ENCODE measurements at regions not wholly inside any gene's neighbourhood (a gene's known extent, or its start where the extent isn't known, plus 50 kb on each side); places are given as distances from the start of the nearest gene placed in this dataset.

DNA sequence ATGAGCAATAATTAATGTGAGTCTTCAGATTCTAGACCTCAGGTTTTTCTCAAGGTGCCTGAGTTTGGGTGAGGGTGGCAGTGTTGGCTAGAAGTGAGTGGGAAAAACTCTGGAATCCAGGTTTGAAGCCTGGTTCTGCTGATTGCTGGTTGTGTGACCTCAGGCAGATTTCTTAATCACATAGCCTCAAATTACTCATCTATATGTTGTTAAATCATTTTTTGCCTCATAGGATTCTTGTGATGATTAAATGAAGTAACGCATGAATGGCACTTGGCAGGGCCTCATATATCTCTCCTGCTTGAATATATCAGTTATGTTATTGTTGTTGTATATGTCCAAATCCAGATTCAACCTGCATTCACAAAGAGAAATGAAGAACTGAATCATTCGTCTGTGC, 60.5 kb downstream of the NR2F2 start:
- Histone ChIP-seq H3K27me3 (no peaks in the 10 kb centered on the region), H3K9me3 (no peaks in the 10 kb centered on the region), H3K4me3 (replicated peaks in 1 of 3) (no peak overlapping the region), H3K4me1 (no peaks in the 10 kb centered on the region), H3K27ac (no peak overlapping the region), H3K36me3 (no peaks in the 10 kb centered on the region)
- TF ChIP-seq, protein P1, sequence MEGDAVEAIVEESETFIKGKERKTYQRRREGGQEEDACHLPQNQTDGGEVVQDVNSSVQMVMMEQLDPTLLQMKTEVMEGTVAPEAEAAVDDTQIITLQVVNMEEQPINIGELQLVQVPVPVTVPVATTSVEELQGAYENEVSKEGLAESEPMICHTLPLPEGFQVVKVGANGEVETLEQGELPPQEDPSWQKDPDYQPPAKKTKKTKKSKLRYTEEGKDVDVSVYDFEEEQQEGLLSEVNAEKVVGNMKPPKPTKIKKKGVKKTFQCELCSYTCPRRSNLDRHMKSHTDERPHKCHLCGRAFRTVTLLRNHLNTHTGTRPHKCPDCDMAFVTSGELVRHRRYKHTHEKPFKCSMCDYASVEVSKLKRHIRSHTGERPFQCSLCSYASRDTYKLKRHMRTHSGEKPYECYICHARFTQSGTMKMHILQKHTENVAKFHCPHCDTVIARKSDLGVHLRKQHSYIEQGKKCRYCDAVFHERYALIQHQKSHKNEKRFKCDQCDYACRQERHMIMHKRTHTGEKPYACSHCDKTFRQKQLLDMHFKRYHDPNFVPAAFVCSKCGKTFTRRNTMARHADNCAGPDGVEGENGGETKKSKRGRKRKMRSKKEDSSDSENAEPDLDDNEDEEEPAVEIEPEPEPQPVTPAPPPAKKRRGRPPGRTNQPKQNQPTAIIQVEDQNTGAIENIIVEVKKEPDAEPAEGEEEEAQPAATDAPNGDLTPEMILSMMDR (IDR thresholded peaks at IDR 0.05): no peak
- TF ChIP-seq POLR2A (IDR thresholded peaks at IDR 0.05): no peak
- WGBS, 2 donors: 93 to 95% methylated on average over 2 of the region's 2 CpGs
- intact Hi-C loops (cut with DNase I): no loop called here
- DNase-seq: no peak

DNA sequence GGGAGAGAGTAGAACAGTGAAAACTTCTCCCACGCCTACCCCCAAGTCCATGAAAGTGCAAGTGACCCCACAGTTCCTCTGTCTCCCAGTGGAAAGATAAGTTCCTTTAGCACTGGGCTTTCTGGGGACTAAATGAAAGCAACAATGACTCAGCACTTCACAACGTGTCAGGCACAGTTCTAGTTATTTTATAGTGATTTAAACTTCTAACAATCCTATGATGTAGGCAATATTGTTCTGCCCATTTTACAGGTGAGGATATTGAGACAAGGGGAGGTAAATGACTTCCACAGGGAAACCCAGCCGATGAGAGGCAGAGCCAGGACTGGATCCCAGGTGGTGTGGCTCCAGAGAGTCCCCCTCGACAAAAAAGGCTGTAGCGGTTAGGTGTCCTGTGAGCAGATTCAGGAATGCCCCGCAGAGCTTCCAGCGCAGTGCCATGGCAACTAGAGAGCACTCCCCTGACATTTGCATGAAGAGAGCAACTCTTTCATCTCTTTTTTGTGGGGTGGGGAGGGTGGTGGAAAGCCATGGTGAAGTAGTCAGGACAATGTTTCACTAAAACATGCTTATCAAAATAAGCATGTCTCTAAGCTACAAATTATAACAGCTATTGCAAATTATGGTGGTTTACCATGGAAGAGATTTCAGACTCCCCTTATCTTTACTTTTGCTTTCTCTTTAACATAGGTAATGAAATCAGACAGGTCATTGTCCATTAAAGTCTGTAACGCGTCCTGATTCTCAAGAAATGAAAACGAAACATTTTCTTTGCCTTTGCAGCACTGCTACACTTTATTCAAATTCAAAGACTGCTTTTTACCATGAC, 62.1 kb downstream of the NR2F2 start:
- no peak for DNase-seq
- H3K4me3 ChIP-seq (replicated peaks in 1 of 3): no peak overlapping the region
- no peaks in the 10 kb centered on the region for H3K36me3 ChIP-seq
- 54 to 59% methylated on average over 10 of the region's 10 CpGs for WGBS, 2 donors
- no peak overlapping the region for H3K27ac ChIP-seq
- intact Hi-C loops (cut with DNase I): no loop called here
- no peaks in the 10 kb centered on the region for H3K9me3 ChIP-seq
- TF ChIP-seq, protein P1 (IDR thresholded peaks at IDR 0.05): no peak
- no peak for TF ChIP-seq POLR2A (IDR thresholded peaks at IDR 0.05)
- no peaks in the 10 kb centered on the region for H3K27me3 ChIP-seq
- H3K4me1 ChIP-seq: no peaks in the 10 kb centered on the region

DNA sequence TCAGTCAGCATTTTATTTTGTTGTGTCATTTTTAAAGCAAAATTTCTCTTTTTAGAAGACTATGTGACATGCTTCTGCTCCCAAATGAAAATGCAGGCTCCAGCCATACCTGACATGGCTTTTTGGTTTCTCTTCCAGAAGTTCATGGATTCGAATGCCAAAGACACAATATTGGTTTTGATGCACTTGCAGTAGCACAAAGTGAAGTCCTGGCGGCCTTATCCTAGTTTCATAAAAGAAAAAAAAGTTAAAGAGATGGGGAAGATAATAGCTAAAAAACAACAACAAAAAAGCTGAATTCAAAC, 62.7 kb downstream of the NR2F2 start:
- WGBS, 2 donors: 87% methylated on average over 2 of the region's 2 CpGs
- no peak overlapping the region for H3K4me3 ChIP-seq (replicated peaks in 1 of 3)
- no peak for DNase-seq
- no peak overlapping the region for H3K27ac ChIP-seq
- H3K36me3 ChIP-seq: no peaks in the 10 kb centered on the region
- no peaks in the 10 kb centered on the region for H3K4me1 ChIP-seq
- intact Hi-C loops (cut with DNase I): no loop called here
- H3K9me3 ChIP-seq: no peaks in the 10 kb centered on the region
- TF ChIP-seq, protein P1 (IDR thresholded peaks at IDR 0.05): no peak
- no peak for TF ChIP-seq POLR2A (IDR thresholded peaks at IDR 0.05)
- H3K27me3 ChIP-seq: no peaks in the 10 kb centered on the region

DNA sequence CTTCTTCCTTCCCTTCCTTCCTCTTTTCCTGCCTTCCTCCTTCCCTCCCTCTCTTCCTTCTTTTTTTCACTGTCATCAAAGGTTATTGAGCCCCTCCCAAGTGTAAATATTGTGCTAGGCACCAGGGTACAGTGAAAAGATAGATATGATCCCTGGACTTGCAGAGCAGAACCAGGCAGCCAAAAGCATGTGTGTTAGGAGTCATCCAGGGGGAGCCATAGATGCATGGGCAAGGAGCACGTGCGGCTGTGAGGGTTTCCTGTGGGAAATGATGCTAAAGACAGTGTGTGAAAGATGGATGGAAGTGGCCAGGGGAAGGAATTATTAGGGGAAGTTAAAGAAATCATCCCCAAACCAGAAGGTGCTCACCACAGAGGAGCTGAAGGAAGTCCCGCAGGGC, 65.2 kb downstream of the NR2F2 start:
- no peaks in the 10 kb centered on the region for H3K4me1 ChIP-seq
- H3K36me3 ChIP-seq: no peaks in the 10 kb centered on the region
- intact Hi-C loops (cut with DNase I): no loop called here
- WGBS, 2 donors: 45 to 70% methylated on average over 3 of the region's 3 CpGs
- DNase-seq: no peak
- H3K9me3 ChIP-seq: no peaks in the 10 kb centered on the region
- TF ChIP-seq, protein P1 (IDR thresholded peaks at IDR 0.05): no peak
- no peak for TF ChIP-seq POLR2A (IDR thresholded peaks at IDR 0.05)
- H3K27me3 ChIP-seq: no peaks in the 10 kb centered on the region
- H3K4me3 ChIP-seq (replicated peaks in 1 of 3): no peak overlapping the region
- H3K27ac ChIP-seq: no peak overlapping the region

DNA sequence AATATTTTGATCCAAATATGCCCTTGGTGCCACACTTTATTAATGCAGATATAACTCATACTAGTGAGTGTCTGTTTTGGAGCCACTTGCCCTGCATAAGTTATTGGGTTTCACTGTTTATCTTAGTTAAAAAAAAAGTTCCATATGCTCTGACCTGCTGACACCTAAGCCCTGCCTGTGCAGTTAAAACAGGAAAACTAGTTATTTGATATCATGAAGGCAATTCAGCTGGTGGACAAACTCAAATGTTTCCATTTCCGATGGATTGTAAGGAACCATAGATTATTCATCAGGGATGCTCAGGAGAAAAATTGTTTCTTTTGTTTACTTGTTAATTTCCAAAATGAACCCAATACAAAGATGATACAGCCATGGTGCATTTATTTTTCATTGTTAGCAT, 68.3 kb downstream of the NR2F2 start:
- H3K27ac ChIP-seq: no peak overlapping the region
- no peaks in the 10 kb centered on the region for H3K36me3 ChIP-seq
- intact Hi-C loops (cut with DNase I): no loop called here
- WGBS, 2 donors: 87 to 98% methylated on average over 1 of the region's 1 CpG
- H3K4me1 ChIP-seq: no peaks in the 10 kb centered on the region
- TF ChIP-seq, protein P1 (IDR thresholded peaks at IDR 0.05): no peak
- TF ChIP-seq POLR2A (IDR thresholded peaks at IDR 0.05): no peak
- DNase-seq: no peak
- H3K9me3 ChIP-seq: no peaks in the 10 kb centered on the region
- H3K27me3 ChIP-seq: no peaks in the 10 kb centered on the region
- no peak overlapping the region for H3K4me3 ChIP-seq (replicated peaks in 1 of 3)

Measured in thyroid gland (tissue), 4 donors.